LNCaP clone FGC (cell line): ENCODE measurements at regions not wholly inside any gene's neighbourhood (a gene's known extent, or its start where the extent isn't known, plus 50 kb on each side); places are given as distances from the start of the nearest gene placed in this dataset.

Experiments
- DNase-seq: peaks from one replicate; pipeline ENCODE4 v3.0.0-alpha.2; 2011; ENCODE audit warnings: low read depth
- H3K4me3 ChIP-seq: 2 replicates; pipeline ENCODE4 v1.5.1; 2011; ENCODE audit warnings: mild to moderate bottlenecking, low read depth, low read length, control low read depth
- CTCF ChIP-seq: IDR thresholded peaks from 2 replicates; pipeline ENCODE4 v1.5.1; 2012; ENCODE audit warnings: mild to moderate bottlenecking; ENCODE audit not compliant: control insufficient read depth, insufficient read depth; ENCODE audit errors: extremely low read depth

- H3K4me3 ChIP-seq, result no peak overlapping the region
- no peak for TF ChIP-seq CTCF
- no peak for DNase-seq
Observed at GRCh38 chr4:44931720-44932119, 205.4 kb upstream of the GNPDA2 start.

GRCh38 chr4:44928785-44929184 is 202.4 kb upstream of the GNPDA2 start:
- TF ChIP-seq CTCF, result no peak
- no peak for DNase-seq

GRCh38 chr4:44927399-44928380 is 201.3 kb upstream of the GNPDA2 start:
- H3K4me3 ChIP-seq, result no peak overlapping the region
- peak; percentile 61 for TF ChIP-seq CTCF
- DNase-seq, result peak; percentile 6

More at GRCh38 chr4:44928785-44929184, 202.4 kb upstream of the GNPDA2 start:
- no peak overlapping the region for H3K4me3 ChIP-seq

GRCh38 chr4:44916411-44916810 is 190.1 kb upstream of the GNPDA2 start:
- TF ChIP-seq CTCF, result no peak
- DNase-seq, result no peak
- peak overlapping the region; percentile 28; the same call in 1 of the 2 replicates for H3K4me3 ChIP-seq

GRCh38 chr4:44914748-44915147 is 188.4 kb upstream of the GNPDA2 start:
- H3K4me3 ChIP-seq, result no peak overlapping the region
- no peak for TF ChIP-seq CTCF
- DNase-seq, result no peak

GRCh38 chr4:44914223-44914622 is 187.9 kb upstream of the GNPDA2 start:
- DNase-seq, result no peak
- TF ChIP-seq CTCF, result no peak
- no peak overlapping the region for H3K4me3 ChIP-seq
